ENCODE measurements at regions not wholly inside any gene's neighbourhood (a gene's known extent, or its start where the extent isn't known, plus 50 kb on each side); places are given as distances from the start of the nearest gene placed in this dataset.

GRCh38 chr2:60109744-60110143, 443.7 kb downstream of the BCL11A start:
- no peak overlapping the region for H3K4me3 ChIP-seq
- CTCF ChIA-PET = no interaction called here
- SMC1A ChIA-PET (ENCODE audit: uncharacterized antibody, unreplicated experiment) = no interaction called here
- no peak for ATAC-seq
- FAIRE-seq = no peak
- no peaks in the 10 kb centered on the region for H3K27me3 ChIP-seq (replicated peaks in 1 of 2; ENCODE audit: control insufficient read depth in 2 of 2, insufficient read depth in 2 of 2, low read length in 1 of 2)
- DNase-seq (ENCODE audit: low read depth, low spot score) = no peak
- RAD21 ChIA-PET (ENCODE audit: unreplicated experiment) = no interaction called here
- no peaks in the 10 kb centered on the region; a peak in 1 of 4 replicates for H3K36me3 ChIP-seq (ENCODE audit: control insufficient read depth in 2 of 2, insufficient read depth in 2 of 2, low read length in 1 of 2)
- H3K9me3 ChIP-seq (replicated peaks; ENCODE audit: control insufficient read depth, insufficient read depth, low read length) = no peaks in the 10 kb centered on the region
- H3K4me1 ChIP-seq (ENCODE audit: control insufficient read depth, insufficient read depth, low read length) = no peaks in the 10 kb centered on the region
- H3K27ac ChIP-seq (ENCODE audit: control insufficient read depth, insufficient read depth) = no peak overlapping the region
- H2AFZ ChIP-seq (ENCODE audit: control insufficient read depth, low read depth, low read length) = no peak overlapping the region
- H3K4me2 ChIP-seq (ENCODE audit: control insufficient read depth, insufficient read depth) = no peak overlapping the region
- intact Hi-C loops (cut with micrococcal nuclease; ENCODE audit: unreplicated experiment) = no loop called here
- in situ Hi-C loops (cut with MboI) = no loop called here
- TF ChIP-seq NFIC (IDR thresholded peaks at IDR 0.05; ENCODE audit: low read depth, low read length) (no peak), DPF2 (IDR thresholded peaks at IDR 0.05) (no peak), CREM (IDR thresholded peaks at IDR 0.05; ENCODE audit: low read depth) (no peak), ZNF592 (IDR thresholded peaks at IDR 0.05) (no peak), SIX5 (IDR thresholded peaks at IDR 0.05; ENCODE audit: low read depth, low read length, severe bottlenecking) (no peak), SMARCA5 (IDR thresholded peaks at IDR 0.05) (no peak), USF1 (IDR thresholded peaks at IDR 0.05; ENCODE audit: borderline replicate concordance, extremely low read length, insufficient read depth, low read depth, low read length) (no peak)
- no TSS peak for BruUV-seq (replicated peaks)
- POLR2A ChIA-PET = no interaction called here
- 25% methylated on average over 1 of the region's 1 CpG for WGBS (ENCODE audit: insufficient coverage, insufficient replicate concordance, low lambda C conversion rate, missing lambda C conversion rate)
- H3K79me2 ChIP-seq (ENCODE audit: control insufficient read depth, insufficient read depth, low read length) = no peaks in the 10 kb centered on the region
- no peak overlapping the region for H3K9ac ChIP-seq (ENCODE audit: control insufficient read depth, insufficient read depth, low read length)
- H4K20me1 ChIP-seq (ENCODE audit: control insufficient read depth, insufficient read depth) = no peaks in the 10 kb centered on the region

All from GM12878 (cell line).